ENCODE measurements at regions not wholly inside any gene's neighbourhood (a gene's known extent, or its start where the extent isn't known, plus 50 kb on each side); places are given as distances from the start of the nearest gene placed in this dataset.

DNA sequence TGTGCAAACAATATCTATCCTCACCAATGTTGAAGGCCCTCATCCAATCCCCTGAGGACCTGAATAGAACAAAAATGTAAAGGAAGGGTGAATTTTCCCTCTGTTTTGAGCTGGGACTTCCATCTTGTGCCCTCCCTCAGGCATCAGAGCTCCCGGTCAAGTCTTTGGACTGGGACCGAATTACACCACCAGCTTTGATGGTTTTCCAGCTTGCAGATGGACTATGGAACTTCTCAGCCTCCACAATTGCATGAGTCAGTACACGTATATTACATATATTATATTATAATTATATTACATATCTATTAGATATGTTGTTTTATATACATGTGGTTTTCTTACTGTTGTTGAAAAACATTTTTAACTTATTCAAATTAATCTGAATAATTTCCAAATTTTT, 496.4 kb downstream of the CMPK2 start:
- no peaks in the 10 kb centered on the region for H3K9me3 ChIP-seq
- no peak overlapping the region for H3K4me3 ChIP-seq
- H3K27ac ChIP-seq: no peak overlapping the region
- no peak for ATAC-seq (ENCODE audit: insufficient number of reproducible peaks, low FRiP score, low read depth)
- no peaks in the 10 kb centered on the region for H3K27me3 ChIP-seq (replicated peaks; ENCODE audit: insufficient read depth)
- H3K4me1 ChIP-seq (ENCODE audit: control insufficient read depth in 1 of 2, low read depth in 2 of 2): no peaks in the 10 kb centered on the region
- TF ChIP-seq, protein P1, sequence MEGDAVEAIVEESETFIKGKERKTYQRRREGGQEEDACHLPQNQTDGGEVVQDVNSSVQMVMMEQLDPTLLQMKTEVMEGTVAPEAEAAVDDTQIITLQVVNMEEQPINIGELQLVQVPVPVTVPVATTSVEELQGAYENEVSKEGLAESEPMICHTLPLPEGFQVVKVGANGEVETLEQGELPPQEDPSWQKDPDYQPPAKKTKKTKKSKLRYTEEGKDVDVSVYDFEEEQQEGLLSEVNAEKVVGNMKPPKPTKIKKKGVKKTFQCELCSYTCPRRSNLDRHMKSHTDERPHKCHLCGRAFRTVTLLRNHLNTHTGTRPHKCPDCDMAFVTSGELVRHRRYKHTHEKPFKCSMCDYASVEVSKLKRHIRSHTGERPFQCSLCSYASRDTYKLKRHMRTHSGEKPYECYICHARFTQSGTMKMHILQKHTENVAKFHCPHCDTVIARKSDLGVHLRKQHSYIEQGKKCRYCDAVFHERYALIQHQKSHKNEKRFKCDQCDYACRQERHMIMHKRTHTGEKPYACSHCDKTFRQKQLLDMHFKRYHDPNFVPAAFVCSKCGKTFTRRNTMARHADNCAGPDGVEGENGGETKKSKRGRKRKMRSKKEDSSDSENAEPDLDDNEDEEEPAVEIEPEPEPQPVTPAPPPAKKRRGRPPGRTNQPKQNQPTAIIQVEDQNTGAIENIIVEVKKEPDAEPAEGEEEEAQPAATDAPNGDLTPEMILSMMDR (IDR thresholded peaks at IDR 0.05): no peak
- H3K36me3 ChIP-seq: no peaks in the 10 kb centered on the region
- DNase-seq (ENCODE audit: low spot score): no peak

DNA sequence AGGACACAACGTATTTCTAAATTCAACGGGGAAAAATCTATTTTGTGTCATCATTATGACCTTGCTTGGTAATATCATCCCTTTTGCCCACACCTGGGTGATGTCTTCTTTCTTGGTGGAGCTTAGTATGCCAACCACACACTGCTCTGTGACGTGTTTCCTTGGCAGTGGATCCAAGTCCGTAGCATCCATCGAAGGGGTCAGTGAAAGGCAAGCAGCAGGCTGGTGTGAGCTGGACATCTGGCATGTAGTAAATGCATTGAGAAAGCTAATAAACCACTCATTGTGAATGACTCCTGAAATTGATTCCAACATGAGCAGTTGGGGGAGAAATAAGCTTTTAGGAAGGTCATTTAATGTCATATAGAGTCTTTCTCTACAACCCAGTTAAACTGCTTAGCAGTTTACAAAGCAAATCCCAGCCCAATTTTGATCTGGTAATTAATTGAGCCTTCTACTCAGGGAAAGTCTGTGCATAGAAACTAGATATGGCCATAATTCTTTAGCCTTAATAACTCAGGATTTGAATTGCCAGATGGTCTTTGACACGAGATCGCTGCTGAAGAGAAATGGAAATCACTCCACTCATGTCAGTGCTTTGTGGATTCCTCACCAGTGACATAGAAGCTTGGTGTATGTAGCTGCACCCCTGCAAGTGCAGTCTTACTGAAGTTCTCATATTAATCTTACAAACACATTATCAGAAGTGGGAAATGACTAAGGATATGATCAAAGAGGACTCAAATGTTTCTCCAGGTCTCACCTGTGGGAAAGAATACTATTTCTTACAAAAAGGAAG, 494.8 kb downstream of the CMPK2 start:
- DNase-seq (ENCODE audit: low spot score) (no peak), ATAC-seq (ENCODE audit: insufficient number of reproducible peaks, low FRiP score, low read depth) (no peak)
- Histone ChIP-seq H3K27ac (no peak overlapping the region), H3K9me3 (no peaks in the 10 kb centered on the region), H3K27me3 (replicated peaks; ENCODE audit: insufficient read depth) (no peaks in the 10 kb centered on the region), H3K36me3 (no peaks in the 10 kb centered on the region), H3K4me3 (no peak overlapping the region), H3K4me1 (ENCODE audit: control insufficient read depth in 1 of 2, low read depth in 2 of 2) (no peaks in the 10 kb centered on the region)
- TF ChIP-seq, protein P1 (IDR thresholded peaks at IDR 0.05): no peak

DNA sequence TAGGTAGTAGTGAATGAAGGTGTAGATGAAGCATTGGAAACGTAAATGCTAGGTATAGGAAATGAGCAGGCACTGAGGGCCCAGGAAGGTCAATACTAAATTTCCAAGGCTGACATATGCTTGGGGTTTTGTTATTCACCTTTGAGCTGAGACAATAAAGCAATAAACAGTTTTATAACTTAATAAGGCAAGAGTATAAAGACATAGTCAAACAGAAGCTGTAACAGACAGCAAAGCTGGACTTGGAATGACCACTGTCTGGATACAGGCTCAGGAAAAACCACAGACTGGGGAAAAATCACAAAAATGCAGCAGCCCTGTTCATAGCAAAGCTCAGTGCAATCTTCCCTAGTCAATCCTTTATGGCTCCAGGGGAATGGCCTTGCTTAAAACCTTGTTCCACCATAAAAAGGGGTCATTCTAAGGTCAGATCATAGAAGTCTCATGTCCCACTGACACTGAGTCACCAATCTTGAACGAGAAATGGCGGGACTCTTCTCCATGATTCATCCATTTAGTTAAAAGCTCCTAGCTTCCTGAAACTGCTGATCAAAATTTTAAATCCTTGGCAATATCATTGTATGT, 493.3 kb downstream of the CMPK2 start:
- Histone ChIP-seq H3K4me3 (no peak overlapping the region), H3K9me3 (no peaks in the 10 kb centered on the region), H3K27ac (no peak overlapping the region), H3K27me3 (replicated peaks; ENCODE audit: insufficient read depth) (no peaks in the 10 kb centered on the region), H3K36me3 (no peaks in the 10 kb centered on the region), H3K4me1 (ENCODE audit: control insufficient read depth in 1 of 2, low read depth in 2 of 2) (no peaks in the 10 kb centered on the region)
- TF ChIP-seq, protein P1 (IDR thresholded peaks at IDR 0.05): no peak
- ATAC-seq (ENCODE audit: insufficient number of reproducible peaks, low FRiP score, low read depth) (no peak), DNase-seq (ENCODE audit: low spot score) (no peak)

DNA sequence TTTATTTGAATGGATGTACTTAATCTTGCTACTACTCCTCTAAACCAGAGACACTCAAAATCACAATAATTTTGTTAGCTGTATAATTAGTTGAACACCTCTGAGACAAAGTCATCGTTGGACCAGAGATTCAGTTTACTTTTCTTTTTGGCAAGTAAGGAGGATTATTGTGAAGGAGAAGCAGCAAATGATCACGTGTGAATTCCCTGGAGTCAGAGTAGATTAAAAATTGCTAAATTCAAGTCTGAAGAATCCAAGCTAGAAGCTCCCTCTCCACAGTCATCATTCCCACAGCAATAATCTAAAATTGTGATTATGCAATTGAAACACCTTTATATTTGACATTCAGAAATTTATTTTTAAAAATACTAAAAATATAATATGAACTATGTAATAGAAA, 484.4 kb downstream of the CMPK2 start:
- no peak overlapping the region for H3K27ac ChIP-seq
- no peaks in the 10 kb centered on the region for H3K27me3 ChIP-seq (replicated peaks; ENCODE audit: insufficient read depth)
- TF ChIP-seq, protein P1 (IDR thresholded peaks at IDR 0.05): no peak
- no peak for DNase-seq (ENCODE audit: low spot score)
- no peaks in the 10 kb centered on the region for H3K36me3 ChIP-seq
- no peaks in the 10 kb centered on the region for H3K9me3 ChIP-seq
- no peak for ATAC-seq (ENCODE audit: insufficient number of reproducible peaks, low FRiP score, low read depth)
- no peaks in the 10 kb centered on the region for H3K4me1 ChIP-seq (ENCODE audit: control insufficient read depth in 1 of 2, low read depth in 2 of 2)
- no peak overlapping the region for H3K4me3 ChIP-seq

DNA sequence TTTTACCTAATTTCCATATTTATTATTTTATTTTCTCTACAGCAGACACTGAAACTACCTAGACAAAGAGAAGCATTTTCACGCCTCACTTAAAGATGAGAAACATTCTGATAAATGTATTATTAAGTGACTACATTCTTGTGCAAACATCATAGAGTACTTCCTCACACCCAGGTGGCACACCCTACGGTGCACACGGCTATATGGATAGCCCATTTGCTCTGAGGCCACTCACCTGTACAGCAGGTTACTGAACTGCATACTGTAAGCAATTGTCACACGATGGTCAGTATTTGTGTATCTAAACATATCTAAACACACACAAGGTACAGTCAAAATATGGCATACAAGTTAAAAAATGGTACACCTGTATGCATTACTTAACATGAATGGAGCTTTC, 481.4 kb downstream of the CMPK2 start:
- no peak for ATAC-seq (ENCODE audit: insufficient number of reproducible peaks, low FRiP score, low read depth)
- TF ChIP-seq, protein P1 (IDR thresholded peaks at IDR 0.05): no peak
- Histone ChIP-seq H3K9me3 (no peaks in the 10 kb centered on the region), H3K4me3 (no peak overlapping the region), H3K36me3 (no peaks in the 10 kb centered on the region), H3K27ac (no peak overlapping the region), H3K4me1 (ENCODE audit: control insufficient read depth in 1 of 2, low read depth in 2 of 2) (no peaks in the 10 kb centered on the region), H3K27me3 (replicated peaks; ENCODE audit: insufficient read depth) (no peaks in the 10 kb centered on the region)
- DNase-seq (ENCODE audit: low spot score): no peak
